ENCODE measurements at regions not wholly inside any gene's neighbourhood (a gene's known extent, or its start where the extent isn't known, plus 50 kb on each side); places are given as distances from the start of the nearest gene placed in this dataset.
A peak's percentile ranks its signal among the peaks of the same experiment; 100 is the strongest.

DNA sequence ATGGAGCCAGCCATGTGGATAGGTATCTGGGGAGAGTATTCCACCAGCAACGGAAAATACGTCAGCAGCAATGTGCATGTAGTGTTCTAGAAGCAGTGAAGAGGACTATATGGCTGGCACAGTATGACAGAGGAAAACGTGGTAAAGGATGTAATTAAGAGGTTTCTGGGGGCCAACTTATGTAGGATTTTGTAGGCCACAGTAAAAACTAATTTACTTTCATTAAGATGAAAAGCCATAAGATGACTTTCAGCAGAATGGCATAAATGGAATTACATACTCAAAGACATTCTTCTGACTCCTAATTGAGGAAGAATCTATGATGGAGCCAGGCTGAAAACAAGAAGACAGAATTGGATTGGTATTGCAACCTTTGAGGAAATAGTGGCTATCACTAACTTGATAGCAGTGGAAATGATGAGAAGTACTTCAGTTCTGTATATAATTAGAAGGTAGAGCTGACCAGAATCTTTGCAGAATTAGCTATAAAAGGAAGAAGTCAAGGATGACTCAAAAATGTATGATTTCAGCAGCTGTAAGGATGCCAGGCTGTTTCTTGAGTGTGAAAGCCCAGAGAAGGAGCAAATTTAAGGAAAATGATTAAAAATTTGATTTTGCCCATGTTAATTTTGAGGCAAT is 156.7 kb downstream of the MBL2 start:
- Histone ChIP-seq H3K9me1 (ENCODE audit: insufficient read depth, low read length) (no peaks in the 10 kb centered on the region), H3K9ac (ENCODE audit: low read depth, low read length) (no peak overlapping the region), H3K4me1 (ENCODE audit: control insufficient read depth, insufficient read depth, low read length) (peaks cover 8% of the 10 kb centered on the region), H2BK120ac (ENCODE audit: low read depth, low read length) (peak overlapping the region; percentile 89; the same call in 1 of the 2 replicates), H3K56ac (ENCODE audit: extremely low read depth, insufficient read depth, low read length) (no peak overlapping the region), H2BK15ac (ENCODE audit: low read depth, low read length) (peak overlapping the region; percentile 39; the same call in 2 of the 3 replicates), H2AK5ac (ENCODE audit: low read depth, low read length) (no peak overlapping the region; the same call in 1 of the 2 replicates), H3K9me3 (ENCODE audit: control insufficient read depth, insufficient read depth, low read length) (no peaks in the 10 kb centered on the region), H3K4me2 (ENCODE audit: low read depth, low read length) (peak overlapping the region; percentile 29; the same call in 1 of the 2 replicates), H4K5ac (ENCODE audit: low read depth, low read length) (peak overlapping the region; percentile 73; the same call in 1 of the 2 replicates), H3K18ac (ENCODE audit: low read depth, low read length) (peak overlapping the region; percentile 40; the same call in 1 of the 2 replicates), H2BK5ac (ENCODE audit: low read depth, low read length, poor library complexity, severe bottlenecking) (peak overlapping the region; percentile 66), H2AFZ (replicated peaks; ENCODE audit: low read length, poor library complexity) (no peak overlapping the region), H3K4ac (ENCODE audit: low read depth, low read length) (no peak overlapping the region), H3K36me3 (ENCODE audit: control insufficient read depth, insufficient read depth, low read length) (no peaks in the 10 kb centered on the region), H3K14ac (replicated peaks; ENCODE audit: low read depth, low read length) (0 out of 2 replicates have a peak overlapping the region, but pooled peaks have one; percentile 37), H2BK20ac (ENCODE audit: low read depth, low read length) (peak overlapping the region; percentile 38; the same call in 1 of the 2 replicates), H4K91ac (ENCODE audit: insufficient read depth, low read depth, low read length) (no peak overlapping the region), H4K20me1 (ENCODE audit: insufficient read depth, low read length) (no peaks in the 10 kb centered on the region), H2AK9ac (replicated peaks; ENCODE audit: low read depth, low read length, poor library complexity) (no peak overlapping the region), H3K4me3 (ENCODE audit: insufficient read depth, low read depth, low read length) (no peak overlapping the region), H3K79me1 (ENCODE audit: low read depth in 1 of 2, low read length in 2 of 2) (no peaks in the 10 kb centered on the region), H4K8ac (ENCODE audit: low read depth in 2 of 2, low read length in 2 of 2) (peak overlapping the region in 1 of 2 experiments; percentile 64; a peak in 3 of 4 replicates), H3K23ac (ENCODE audit: low read depth, low read length) (no peak overlapping the region; the same call in 1 of the 2 replicates), H3K27ac (ENCODE audit: insufficient read depth, low read length) (no peak overlapping the region), H3K27me3 (ENCODE audit: control insufficient read depth, insufficient read depth, low read length) (no peaks in the 10 kb centered on the region)
- DNase-seq (peak; percentile 49), ATAC-seq (ENCODE audit: low read depth) (peak; percentile 64)
- no CpG with 5 or more reads among the region's 3 CpGs for WGBS, 2 experiments (ENCODE audit: extremely low coverage in 2 of 2, insufficient read length in 1 of 2)
- dilution Hi-C loops (cut with HindIII; ENCODE audit: low sequenced_read_pairs, unreplicated experiment): no loop called here
- in situ Hi-C loops (cut with MboI; ENCODE audit: low sequenced_read_pairs): no loop called here
- intact Hi-C loops (cut with micrococcal nuclease): no loop called here
- TF ChIP-seq MXI1 (IDR thresholded peaks at IDR 0.05; ENCODE audit: borderline replicate concordance, low read depth, low read length) (no peak), BHLHE40 (IDR thresholded peaks at IDR 0.05; ENCODE audit: low read depth, low read length) (no peak), SMC3 (IDR thresholded peaks at IDR 0.05; ENCODE audit: low read depth, low read length) (no peak), FOS (IDR thresholded peaks at IDR 0.05; ENCODE audit: low read depth, low read length) (no peak), CHD1 (IDR thresholded peaks at IDR 0.05; ENCODE audit: low read depth, low read length) (no peak), RCOR1 (IDR thresholded peaks at IDR 0.05; ENCODE audit: insufficient replicate concordance, low read length) (no peak), RAD21 (IDR thresholded peaks at IDR 0.05; ENCODE audit: low read length) (no peak), NFE2L2 (IDR thresholded peaks at IDR 0.05; ENCODE audit: low read depth, low read length) (no peak), POLR2A (IDR thresholded peaks at IDR 0.05; ENCODE audit: low read depth, low read length) (no peak), MAFK (IDR thresholded peaks at IDR 0.05; ENCODE audit: low read depth, low read length) (no peak)
- TF ChIP-seq, protein P1, sequence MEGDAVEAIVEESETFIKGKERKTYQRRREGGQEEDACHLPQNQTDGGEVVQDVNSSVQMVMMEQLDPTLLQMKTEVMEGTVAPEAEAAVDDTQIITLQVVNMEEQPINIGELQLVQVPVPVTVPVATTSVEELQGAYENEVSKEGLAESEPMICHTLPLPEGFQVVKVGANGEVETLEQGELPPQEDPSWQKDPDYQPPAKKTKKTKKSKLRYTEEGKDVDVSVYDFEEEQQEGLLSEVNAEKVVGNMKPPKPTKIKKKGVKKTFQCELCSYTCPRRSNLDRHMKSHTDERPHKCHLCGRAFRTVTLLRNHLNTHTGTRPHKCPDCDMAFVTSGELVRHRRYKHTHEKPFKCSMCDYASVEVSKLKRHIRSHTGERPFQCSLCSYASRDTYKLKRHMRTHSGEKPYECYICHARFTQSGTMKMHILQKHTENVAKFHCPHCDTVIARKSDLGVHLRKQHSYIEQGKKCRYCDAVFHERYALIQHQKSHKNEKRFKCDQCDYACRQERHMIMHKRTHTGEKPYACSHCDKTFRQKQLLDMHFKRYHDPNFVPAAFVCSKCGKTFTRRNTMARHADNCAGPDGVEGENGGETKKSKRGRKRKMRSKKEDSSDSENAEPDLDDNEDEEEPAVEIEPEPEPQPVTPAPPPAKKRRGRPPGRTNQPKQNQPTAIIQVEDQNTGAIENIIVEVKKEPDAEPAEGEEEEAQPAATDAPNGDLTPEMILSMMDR (conservative IDR thresholded peaks at IDR 0.05; ENCODE audit: low read depth, low read length): no peak
- TF ChIP-seq, protein P2, sequence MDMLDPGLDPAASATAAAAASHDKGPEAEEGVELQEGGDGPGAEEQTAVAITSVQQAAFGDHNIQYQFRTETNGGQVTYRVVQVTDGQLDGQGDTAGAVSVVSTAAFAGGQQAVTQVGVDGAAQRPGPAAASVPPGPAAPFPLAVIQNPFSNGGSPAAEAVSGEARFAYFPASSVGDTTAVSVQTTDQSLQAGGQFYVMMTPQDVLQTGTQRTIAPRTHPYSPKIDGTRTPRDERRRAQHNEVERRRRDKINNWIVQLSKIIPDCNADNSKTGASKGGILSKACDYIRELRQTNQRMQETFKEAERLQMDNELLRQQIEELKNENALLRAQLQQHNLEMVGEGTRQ (IDR thresholded peaks at IDR 0.05; ENCODE audit: low read depth, low read length): no peak
- POLR2A ChIA-PET (ENCODE audit: unreplicated experiment): no interaction called here
- CTCF ChIA-PET: interaction anchor here (0.9 kb wide), 1 partner anchor 10 kb away, joined by 4 read pairs; no protein-coding TSS in a partner anchor
- BruUV-seq (replicated peaks): no TSS peak

Data from IMR-90 (cell line).